22Rv1 (cell line): ENCODE measurements at regions not wholly inside any gene's neighbourhood (a gene's known extent, or its start where the extent isn't known, plus 50 kb on each side); places are given as distances from the start of the nearest gene placed in this dataset.
"Not testable (repeated sequence)": the region's sequence is repeated elsewhere in the genome, so short reads cannot be mapped to it uniquely, and the experiment has no call there.

Experiments
- H3K27ac ChIP-seq: fragments of 450-650 bp; 2 replicates; pipeline ENCODE4 v1.5.1; 2017
- ZFX ChIP-seq: fragments of 450-650 bp; IDR thresholded peaks from 2 replicates; pipeline ENCODE4 v1.6.1; 2017; ENCODE audit warnings: antibody characterized with exemption, borderline replicate concordance
- TF ChIP-seq, protein P1 (sequence below): fragments of 450-650 bp; IDR thresholded peaks from 2 replicates; pipeline ENCODE4 v1.5.1; 2017; ENCODE audit warnings: mild to moderate bottlenecking

DNA sequence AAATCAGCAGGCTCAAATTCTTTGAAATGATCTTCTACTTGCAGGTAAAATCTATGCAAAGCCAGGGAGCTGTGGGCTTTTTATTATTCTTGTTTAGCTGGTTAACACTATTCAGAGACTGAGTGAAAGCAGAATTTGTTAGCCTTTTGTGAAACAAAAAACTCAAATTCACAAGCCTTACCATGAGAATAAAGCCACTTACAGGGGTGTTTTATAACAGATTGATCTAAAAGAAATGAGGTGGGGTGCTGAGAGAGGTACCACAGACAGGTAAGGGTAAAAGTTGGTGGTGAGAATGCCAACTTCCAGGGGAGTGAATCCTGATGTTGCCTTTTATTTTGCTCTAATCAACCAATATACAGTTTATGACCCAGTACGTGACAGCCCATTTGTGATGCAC, 1585.6 kb downstream of the EFNA5 start:
- H3K27ac ChIP-seq, result no peak overlapping the region
- TF ChIP-seq ZFX, result no peak
- TF ChIP-seq, protein P1, sequence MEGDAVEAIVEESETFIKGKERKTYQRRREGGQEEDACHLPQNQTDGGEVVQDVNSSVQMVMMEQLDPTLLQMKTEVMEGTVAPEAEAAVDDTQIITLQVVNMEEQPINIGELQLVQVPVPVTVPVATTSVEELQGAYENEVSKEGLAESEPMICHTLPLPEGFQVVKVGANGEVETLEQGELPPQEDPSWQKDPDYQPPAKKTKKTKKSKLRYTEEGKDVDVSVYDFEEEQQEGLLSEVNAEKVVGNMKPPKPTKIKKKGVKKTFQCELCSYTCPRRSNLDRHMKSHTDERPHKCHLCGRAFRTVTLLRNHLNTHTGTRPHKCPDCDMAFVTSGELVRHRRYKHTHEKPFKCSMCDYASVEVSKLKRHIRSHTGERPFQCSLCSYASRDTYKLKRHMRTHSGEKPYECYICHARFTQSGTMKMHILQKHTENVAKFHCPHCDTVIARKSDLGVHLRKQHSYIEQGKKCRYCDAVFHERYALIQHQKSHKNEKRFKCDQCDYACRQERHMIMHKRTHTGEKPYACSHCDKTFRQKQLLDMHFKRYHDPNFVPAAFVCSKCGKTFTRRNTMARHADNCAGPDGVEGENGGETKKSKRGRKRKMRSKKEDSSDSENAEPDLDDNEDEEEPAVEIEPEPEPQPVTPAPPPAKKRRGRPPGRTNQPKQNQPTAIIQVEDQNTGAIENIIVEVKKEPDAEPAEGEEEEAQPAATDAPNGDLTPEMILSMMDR, result no peak

DNA sequence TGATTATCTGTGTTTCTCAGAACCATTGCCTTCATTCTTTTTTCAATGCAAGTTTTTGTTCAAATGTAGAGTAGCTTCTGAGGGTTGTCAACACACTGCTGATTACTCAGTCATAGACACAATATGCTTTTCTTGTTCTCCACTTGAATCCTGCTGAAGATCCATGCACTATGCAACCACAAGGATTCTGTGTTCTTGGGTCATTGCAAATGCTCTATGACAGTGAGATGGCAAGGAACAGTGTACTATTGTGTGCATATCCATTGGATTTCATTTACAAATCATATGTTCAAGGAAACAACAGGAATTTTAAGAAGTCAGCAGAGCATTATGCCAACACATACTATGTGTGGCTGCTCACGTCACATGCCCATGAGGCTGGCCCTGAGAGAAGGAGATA, 1590.2 kb downstream of the EFNA5 start:
- H3K27ac ChIP-seq, result no peak overlapping the region
- TF ChIP-seq, protein P1, result no peak
- no peak for TF ChIP-seq ZFX

DNA sequence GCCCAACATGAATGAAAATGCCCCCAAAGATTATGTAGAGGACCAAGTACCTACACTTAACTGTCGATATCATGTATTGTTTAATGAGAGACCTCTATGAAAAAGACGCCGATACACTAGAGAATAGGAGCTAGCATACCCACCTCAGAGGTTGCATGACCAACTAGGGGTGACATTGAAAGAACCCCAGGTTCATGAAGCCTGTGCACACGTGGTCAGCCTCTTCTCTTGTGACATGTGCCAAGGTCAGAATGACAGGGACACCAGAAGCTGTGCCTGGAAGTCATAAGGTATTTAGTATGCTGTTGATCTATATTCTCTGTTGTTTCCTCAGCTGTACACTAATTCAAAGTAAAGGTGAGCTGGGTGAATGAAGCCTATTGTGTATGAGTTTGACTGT, 1594.1 kb downstream of the EFNA5 start:
- TF ChIP-seq ZFX, result no peak
- TF ChIP-seq, protein P1, result no peak
- no peak overlapping the region for H3K27ac ChIP-seq

DNA sequence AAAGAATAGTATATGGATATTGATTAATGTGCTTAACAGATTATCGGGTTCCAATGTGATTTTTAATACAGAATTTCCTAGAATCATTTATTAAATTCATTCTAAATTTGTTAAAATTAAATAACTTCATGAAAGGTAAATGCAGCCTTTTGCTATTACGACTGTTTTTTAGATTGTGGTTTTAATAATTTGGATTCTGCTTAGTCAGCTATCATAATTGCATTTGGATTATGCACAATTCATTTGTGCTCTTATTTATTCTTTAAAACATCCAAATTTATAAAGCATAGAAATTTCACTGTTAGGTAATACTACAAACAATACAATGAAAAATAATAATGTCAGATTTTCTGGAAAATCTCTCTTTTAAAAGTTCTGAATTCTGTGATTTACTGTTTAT, 1598.5 kb downstream of the EFNA5 start:
- H3K27ac ChIP-seq, result no peak overlapping the region
- TF ChIP-seq, protein P1, result no peak
- TF ChIP-seq ZFX, result no peak

DNA sequence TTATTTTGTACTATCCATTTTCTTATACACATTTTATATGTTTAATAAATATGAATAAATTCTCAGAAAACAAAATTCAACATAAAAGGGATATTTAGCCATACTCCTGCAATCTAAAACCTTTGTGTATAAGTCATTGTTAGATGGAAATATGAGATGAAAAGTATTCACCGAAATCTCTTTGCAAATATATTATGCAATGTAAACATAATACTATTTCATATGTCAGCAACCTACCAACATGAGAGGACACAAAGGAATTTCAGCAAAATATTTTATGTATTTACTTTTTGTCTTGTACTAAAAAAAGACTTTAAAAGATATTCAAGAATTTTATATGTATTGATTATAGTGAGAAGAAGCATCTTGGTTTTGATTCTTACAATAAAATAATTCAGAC, 1623.4 kb downstream of the EFNA5 start:
- TF ChIP-seq, protein P1, result no peak
- no peak for TF ChIP-seq ZFX

DNA sequence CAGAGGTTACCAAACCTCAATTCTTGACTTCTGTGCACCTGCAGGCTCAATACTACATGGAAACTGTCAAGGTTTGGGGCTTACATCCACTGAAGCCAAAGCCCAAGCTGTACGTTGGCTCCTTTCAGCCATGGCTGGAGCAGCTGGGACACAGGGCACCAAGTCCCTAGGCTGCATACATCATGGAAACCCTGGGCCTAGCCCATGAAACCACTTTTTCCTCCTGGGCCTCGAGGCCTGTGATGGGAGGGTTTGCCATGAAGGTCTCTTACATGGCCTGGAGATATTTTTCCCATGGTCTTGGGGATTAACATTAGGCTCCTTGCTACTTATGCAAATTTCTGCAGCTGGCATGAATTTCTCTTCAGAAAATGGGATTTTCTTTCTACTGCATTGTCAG, 1638.7 kb downstream of the EFNA5 start:
- H3K27ac ChIP-seq, result not testable (repeated sequence)

More for the DNA sequence above, 1623.4 kb downstream of the EFNA5 start:
- H3K27ac ChIP-seq, result no peak overlapping the region

DNA sequence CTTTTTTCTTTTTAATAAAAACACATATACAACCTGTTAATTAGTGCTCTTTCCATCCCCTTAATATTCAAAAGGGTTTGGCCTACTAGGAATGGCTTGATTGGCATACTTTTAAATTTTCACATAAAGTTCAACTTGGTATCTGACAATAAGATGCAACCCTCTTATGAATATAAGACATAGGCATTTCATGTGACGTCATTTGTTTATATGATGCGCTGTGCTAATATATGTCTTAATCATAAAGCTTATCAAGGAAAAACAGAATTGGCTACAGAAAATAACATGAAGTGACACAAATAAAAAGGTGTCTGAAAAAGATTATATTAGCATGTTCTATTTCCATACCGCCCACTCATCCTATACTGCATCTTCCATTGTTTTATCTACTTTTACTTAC, 1642.4 kb downstream of the EFNA5 start:
- TF ChIP-seq, protein P1, result no peak
- TF ChIP-seq ZFX, result no peak
- H3K27ac ChIP-seq, result no peak overlapping the region

DNA sequence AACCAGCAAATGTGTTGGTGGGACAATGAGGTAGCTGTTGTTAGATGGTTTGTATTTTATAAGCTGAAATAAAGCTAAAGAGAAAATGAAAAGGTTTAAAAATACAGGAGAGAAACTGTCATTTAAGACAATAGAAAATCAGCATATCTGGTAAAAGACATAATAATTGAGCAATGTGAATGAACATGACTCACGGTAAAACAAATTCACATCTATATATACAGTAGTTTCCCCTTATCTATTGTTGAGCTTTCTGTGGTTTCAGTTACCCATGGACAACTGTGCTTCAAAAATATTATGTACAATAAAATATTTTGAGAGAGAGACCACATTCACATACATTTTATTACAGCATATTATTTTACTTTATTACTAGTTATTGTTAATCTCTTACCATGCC, 1649.8 kb downstream of the EFNA5 start:
- H3K27ac ChIP-seq, result no peak overlapping the region
- no peak for TF ChIP-seq ZFX
- TF ChIP-seq, protein P1, result no peak
